Body of pancreas (tissue), 4 donors: ENCODE measurements at regions not wholly inside any gene's neighbourhood (a gene's known extent, or its start where the extent isn't known, plus 50 kb on each side); places are given as distances from the start of the nearest gene placed in this dataset.

Source experiments
- CTCF ChIP-seq, 7 experiments: fragments of 450-650 bp in 4 of 7; fragments of 200-600 bp in 3 of 7; sonication (generic) in 3 of 7; IDR thresholded peaks; one replicate each; pipeline ENCODE4 v1.5.1; 2016 to 2019; ENCODE audit warnings: antibody characterized with exemption in 7 of 7
- POLR2A ChIP-seq, 3 donors: fragments of 450-650 bp; IDR thresholded peaks; one replicate each; pipeline ENCODE4 v1.6.1; 2016; ENCODE audit warnings: antibody characterized with exemption in 3 of 3, mild to moderate bottlenecking in 2 of 3

- TF ChIP-seq CTCF (IDR thresholded peaks at IDR 0.05) (no peak), POLR2A (IDR thresholded peaks at IDR 0.05) (no peak)
These were observed 575.7 kb upstream of the ACO1 start for GRCh38 chr9:31808766-31809165.
